ENCODE measurements at regions not wholly inside any gene's neighbourhood (a gene's known extent, or its start where the extent isn't known, plus 50 kb on each side); places are given as distances from the start of the nearest gene placed in this dataset.
"Not testable (repeated sequence)": the region's sequence is repeated elsewhere in the genome, so short reads cannot be mapped to it uniquely, and the experiment has no call there.

DNA sequence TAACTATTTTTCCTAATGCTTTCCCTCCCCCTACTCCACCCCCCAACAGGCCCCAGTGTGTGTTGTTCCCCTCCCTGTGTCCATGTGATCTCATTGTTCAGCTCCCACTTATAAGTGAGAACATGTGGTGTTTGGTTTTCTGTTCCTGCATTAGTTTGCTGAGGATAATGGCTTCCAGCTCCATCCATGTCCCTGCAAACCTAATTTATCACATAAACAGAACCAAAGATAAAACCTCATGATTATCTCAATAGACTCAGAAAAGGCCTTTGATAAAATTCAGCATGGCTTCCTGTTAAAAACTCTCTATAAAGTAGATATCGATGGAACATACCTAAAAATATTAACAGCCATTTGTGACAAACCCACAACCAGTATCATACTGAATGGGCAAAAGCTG is 884.1 kb upstream of the AUTS2 start:
- TF ChIP-seq, protein P1, sequence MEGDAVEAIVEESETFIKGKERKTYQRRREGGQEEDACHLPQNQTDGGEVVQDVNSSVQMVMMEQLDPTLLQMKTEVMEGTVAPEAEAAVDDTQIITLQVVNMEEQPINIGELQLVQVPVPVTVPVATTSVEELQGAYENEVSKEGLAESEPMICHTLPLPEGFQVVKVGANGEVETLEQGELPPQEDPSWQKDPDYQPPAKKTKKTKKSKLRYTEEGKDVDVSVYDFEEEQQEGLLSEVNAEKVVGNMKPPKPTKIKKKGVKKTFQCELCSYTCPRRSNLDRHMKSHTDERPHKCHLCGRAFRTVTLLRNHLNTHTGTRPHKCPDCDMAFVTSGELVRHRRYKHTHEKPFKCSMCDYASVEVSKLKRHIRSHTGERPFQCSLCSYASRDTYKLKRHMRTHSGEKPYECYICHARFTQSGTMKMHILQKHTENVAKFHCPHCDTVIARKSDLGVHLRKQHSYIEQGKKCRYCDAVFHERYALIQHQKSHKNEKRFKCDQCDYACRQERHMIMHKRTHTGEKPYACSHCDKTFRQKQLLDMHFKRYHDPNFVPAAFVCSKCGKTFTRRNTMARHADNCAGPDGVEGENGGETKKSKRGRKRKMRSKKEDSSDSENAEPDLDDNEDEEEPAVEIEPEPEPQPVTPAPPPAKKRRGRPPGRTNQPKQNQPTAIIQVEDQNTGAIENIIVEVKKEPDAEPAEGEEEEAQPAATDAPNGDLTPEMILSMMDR (conservative IDR thresholded peaks at IDR 0.05 in 1 of 2, IDR thresholded peaks at IDR 0.05 in 1 of 2; ENCODE audit: low read depth in 1 of 2, low read length in 2 of 2), result not testable (repeated sequence)
- not testable (repeated sequence) for TF ChIP-seq EZH2 (IDR thresholded peaks at IDR 0.05; ENCODE audit: low read length, missing control alignments)

Data from fibroblast of lung (primary cell).